ENCODE measurements at regions not wholly inside any gene's neighbourhood (a gene's known extent, or its start where the extent isn't known, plus 50 kb on each side); places are given as distances from the start of the nearest gene placed in this dataset.
"Not testable (repeated sequence)": the region's sequence is repeated elsewhere in the genome, so short reads cannot be mapped to it uniquely, and the experiment has no call there.

GRCh38 chr2:2662847-2663356 is 331.8 kb upstream of the MYT1L start:
- DNase-seq (ENCODE audit: low spot score) = no peak

GRCh38 chr2:2662037-2662846 is 331.2 kb upstream of the MYT1L start:
- no peak for DNase-seq (ENCODE audit: low spot score)

GRCh38 chr2:2660789-2661355 is 329.8 kb upstream of the MYT1L start:
- no peak for DNase-seq (ENCODE audit: low spot score)

GRCh38 chr2:2657121-2657962 is 326.3 kb upstream of the MYT1L start:
- DNase-seq (ENCODE audit: low spot score) = no peak

- no peak for DNase-seq (ENCODE audit: low spot score)
These were observed 325.3 kb upstream of the MYT1L start for GRCh38 chr2:2656115-2657011.

GRCh38 chr2:2655453-2656114 is 324.5 kb upstream of the MYT1L start:
- no peak for DNase-seq (ENCODE audit: low spot score)

- no peak for DNase-seq (ENCODE audit: low spot score)
These were observed 322.2 kb upstream of the MYT1L start for GRCh38 chr2:2653231-2653630.

GRCh38 chr2:2650608-2651375 is 319.7 kb upstream of the MYT1L start:
- DNase-seq (ENCODE audit: low spot score) = no peak

GRCh38 chr2:2649109-2650072 is 318.3 kb upstream of the MYT1L start:
- no peak for DNase-seq (ENCODE audit: low spot score)

- no peak for DNase-seq (ENCODE audit: low spot score)
These were observed 317.0 kb upstream of the MYT1L start for GRCh38 chr2:2648094-2648493.

- DNase-seq (ENCODE audit: low spot score) = no peak
These were observed 316.1 kb upstream of the MYT1L start for GRCh38 chr2:2647141-2647541.

- DNase-seq (ENCODE audit: low spot score) = peak; percentile 11
These were observed 315.5 kb upstream of the MYT1L start for GRCh38 chr2:2646433-2647051.

GRCh38 chr2:2645162-2645855 is 314.2 kb upstream of the MYT1L start:
- no peak for DNase-seq (ENCODE audit: low spot score)

GRCh38 chr2:2644751-2645150 is 313.7 kb upstream of the MYT1L start:
- not testable (repeated sequence) for DNase-seq (ENCODE audit: low spot score)

GRCh38 chr2:2644040-2644439 is 313.0 kb upstream of the MYT1L start:
- DNase-seq (ENCODE audit: low spot score) = no peak

- DNase-seq (ENCODE audit: low spot score) = no peak
These were observed 312.1 kb upstream of the MYT1L start for GRCh38 chr2:2642906-2643890.

Data from CD4-positive, alpha-beta T cell treated with Interleukin-2 at 100 ng/mL for 4 hours (primary cell).